ENCODE measurements at regions not wholly inside any gene's neighbourhood (a gene's known extent, or its start where the extent isn't known, plus 50 kb on each side); places are given as distances from the start of the nearest gene placed in this dataset.

- no peaks in the 10 kb centered on the region for H3K4me1 Mint-ChIP-seq (ENCODE audit: unreplicated experiment)
- H3K4me3 Mint-ChIP-seq (ENCODE audit: unreplicated experiment): no peak overlapping the region
- peaks cover 4% of the 10 kb centered on the region for H3K27me3 Mint-ChIP-seq (ENCODE audit: unreplicated experiment)
- no peak for TF ChIP-seq CTCF (IDR thresholded peaks at IDR 0.05; ENCODE audit: unreplicated experiment)
- DNase-seq (ENCODE audit: low spot score): no peak
- H3K9me3 Mint-ChIP-seq (ENCODE audit: unreplicated experiment): no peaks in the 10 kb centered on the region
- H3K27ac Mint-ChIP-seq (ENCODE audit: unreplicated experiment): no peak overlapping the region
- H3K36me3 Mint-ChIP-seq (ENCODE audit: low read depth, unreplicated experiment): no peaks in the 10 kb centered on the region
Observed at GRCh38 chr2:126817172-126817571, 81.5 kb upstream of the TEX51 start.

DNA sequence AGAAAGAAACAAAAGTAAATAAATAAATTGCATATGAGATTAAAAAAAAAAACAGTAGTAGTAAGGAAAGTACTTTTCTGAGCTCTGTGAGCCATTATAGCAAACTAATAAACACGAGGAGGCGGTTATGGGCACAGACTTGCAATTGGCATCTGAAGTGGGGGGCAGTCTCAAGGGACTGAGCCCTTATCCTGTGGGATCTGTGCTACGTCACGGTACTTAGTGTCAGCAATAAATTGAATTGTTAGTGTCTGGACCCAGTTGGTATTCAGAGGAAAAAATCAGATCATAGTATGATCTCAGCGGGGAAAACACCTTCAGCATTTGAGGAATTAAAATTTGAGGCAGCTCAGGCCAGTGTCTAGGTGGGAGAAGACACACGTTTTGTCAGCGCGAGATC is 76.6 kb upstream of the TEX51 start:
- peaks cover 3% of the 10 kb centered on the region for H3K4me1 Mint-ChIP-seq (ENCODE audit: unreplicated experiment)
- H3K27ac Mint-ChIP-seq (ENCODE audit: unreplicated experiment): no peak overlapping the region

GRCh38 chr2:126822921-126823320 is 75.8 kb upstream of the TEX51 start:
- Mint-ChIP-seq H3K27me3 (ENCODE audit: unreplicated experiment) (no peaks in the 10 kb centered on the region), H3K27ac (ENCODE audit: unreplicated experiment) (no peak overlapping the region), H3K36me3 (ENCODE audit: low read depth, unreplicated experiment) (no peaks in the 10 kb centered on the region), H3K9me3 (ENCODE audit: unreplicated experiment) (no peaks in the 10 kb centered on the region), H3K4me1 (ENCODE audit: unreplicated experiment) (peaks cover 3% of the 10 kb centered on the region), H3K4me3 (ENCODE audit: unreplicated experiment) (no peak overlapping the region)
- no peak for TF ChIP-seq CTCF (IDR thresholded peaks at IDR 0.05; ENCODE audit: unreplicated experiment)
- no peak for DNase-seq (ENCODE audit: low spot score)

More for the DNA sequence above, 76.6 kb upstream of the TEX51 start:
- no peaks in the 10 kb centered on the region for H3K36me3 Mint-ChIP-seq (ENCODE audit: low read depth, unreplicated experiment)
- no peaks in the 10 kb centered on the region for H3K9me3 Mint-ChIP-seq (ENCODE audit: unreplicated experiment)
- no peak for TF ChIP-seq CTCF (IDR thresholded peaks at IDR 0.05; ENCODE audit: unreplicated experiment)
- DNase-seq (ENCODE audit: low spot score): no peak
- peaks cover 4% of the 10 kb centered on the region for H3K27me3 Mint-ChIP-seq (ENCODE audit: unreplicated experiment)
- no peak overlapping the region for H3K4me3 Mint-ChIP-seq (ENCODE audit: unreplicated experiment)

- no peaks in the 10 kb centered on the region for H3K36me3 Mint-ChIP-seq (ENCODE audit: low read depth, unreplicated experiment)
- DNase-seq (ENCODE audit: low spot score): no peak
- no peaks in the 10 kb centered on the region for H3K27me3 Mint-ChIP-seq (ENCODE audit: unreplicated experiment)
- no peak overlapping the region for H3K27ac Mint-ChIP-seq (ENCODE audit: unreplicated experiment)
- TF ChIP-seq CTCF (IDR thresholded peaks at IDR 0.05; ENCODE audit: unreplicated experiment): no peak
- no peaks in the 10 kb centered on the region for H3K9me3 Mint-ChIP-seq (ENCODE audit: unreplicated experiment)
- no peak overlapping the region for H3K4me3 Mint-ChIP-seq (ENCODE audit: unreplicated experiment)
- peaks cover 3% of the 10 kb centered on the region for H3K4me1 Mint-ChIP-seq (ENCODE audit: unreplicated experiment)
Observed at GRCh38 chr2:126823951-126824350, 74.7 kb upstream of the TEX51 start.

DNA sequence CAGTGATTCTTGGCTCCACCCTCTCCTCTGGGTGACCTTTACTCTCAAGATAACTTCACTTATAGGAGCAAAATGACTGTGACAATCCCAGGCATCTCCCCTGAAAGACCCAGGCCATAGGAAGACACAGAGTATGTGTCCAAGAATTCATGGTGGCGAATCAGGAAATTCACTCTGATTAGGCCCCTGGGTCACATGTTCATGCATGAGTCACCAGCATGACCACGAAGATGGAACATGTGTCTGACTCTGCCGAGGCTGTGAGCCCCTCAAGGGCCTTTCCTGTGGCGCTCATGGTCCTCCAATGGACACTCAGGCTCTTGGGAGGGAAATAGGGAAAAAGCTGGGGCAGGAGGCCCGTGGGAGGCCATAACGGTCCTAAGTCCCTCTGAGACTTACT is 74.0 kb upstream of the TEX51 start:
- Mint-ChIP-seq H3K9me3 (ENCODE audit: unreplicated experiment) (no peaks in the 10 kb centered on the region), H3K4me3 (ENCODE audit: unreplicated experiment) (no peak overlapping the region), H3K36me3 (ENCODE audit: low read depth, unreplicated experiment) (no peaks in the 10 kb centered on the region), H3K27ac (ENCODE audit: unreplicated experiment) (no peak overlapping the region), H3K27me3 (ENCODE audit: unreplicated experiment) (no peaks in the 10 kb centered on the region), H3K4me1 (ENCODE audit: unreplicated experiment) (peaks cover 3% of the 10 kb centered on the region)
- TF ChIP-seq CTCF (IDR thresholded peaks at IDR 0.05; ENCODE audit: unreplicated experiment): no peak
- no peak for DNase-seq (ENCODE audit: low spot score)
